Karpas-422 (cell line): ENCODE measurements at regions not wholly inside any gene's neighbourhood (a gene's known extent, or its start where the extent isn't known, plus 50 kb on each side); places are given as distances from the start of the nearest gene placed in this dataset.
"Not testable (repeated sequence)": the region's sequence is repeated elsewhere in the genome, so short reads cannot be mapped to it uniquely, and the experiment has no call there.

Experiments used
- DNase-seq: peaks from one replicate; pipeline ENCODE4 v3.0.0-alpha.2; 2015
- H2AFZ ChIP-seq: fragments of 200-600 bp; sonication (generic); 2 replicates; pipeline ENCODE4 v1.6.1; 2014; ENCODE audit warnings: antibody characterized with exemption, low read length, mixed read lengths
- H3K27ac ChIP-seq: fragments of 200-600 bp; sonication (generic); 2 replicates; pipeline ENCODE4 v1.5.1; 2014; ENCODE audit warnings: mild to moderate bottlenecking, low read length, moderate library complexity
- H3K27me3 ChIP-seq: fragments of 200-600 bp; sonication (generic); 2 replicates; pipeline ENCODE4 v1.6.1; 2014; ENCODE audit warnings: low read length, mixed read lengths
- H3K36me3 ChIP-seq: fragments of 200-600 bp; sonication (generic); 2 replicates; pipeline ENCODE4 v1.6.1; 2014; ENCODE audit warnings: low read length, mixed read lengths; ENCODE audit not compliant: insufficient read depth
- H3K4me1 ChIP-seq: fragments of 200-600 bp; sonication (generic); 2 replicates; pipeline ENCODE4 v1.6.1; 2014; ENCODE audit warnings: mild to moderate bottlenecking, low read length, mixed read lengths
- H3K4me2 ChIP-seq: fragments of 200-600 bp; sonication (generic); 2 replicates; pipeline ENCODE4 v1.6.1; 2014; ENCODE audit warnings: low read length, low read depth, mild to moderate bottlenecking; ENCODE audit not compliant: poor library complexity, severe bottlenecking
- H3K4me3 ChIP-seq: fragments of 200-600 bp; sonication (generic); 2 replicates; pipeline ENCODE4 v1.5.1; 2014; ENCODE audit warnings: mild to moderate bottlenecking, antibody characterized with exemption, low read length, mixed read lengths
- H3K79me2 ChIP-seq: fragments of 200-600 bp; sonication (generic); 2 replicates; pipeline ENCODE4 v1.6.1; 2014; ENCODE audit warnings: mild to moderate bottlenecking, low read length, mixed read lengths
- H3K9ac ChIP-seq: fragments of 200-600 bp; sonication (generic); 2 replicates; pipeline ENCODE4 v1.6.0; 2014; ENCODE audit warnings: low read length
- H3K9me2 ChIP-seq: fragments of 200-600 bp; sonication (generic), shearing (Covaris generic); replicated peaks from 2 replicates; pipeline ENCODE4 v1.6.0; 2014; ENCODE audit warnings: mild to moderate bottlenecking, low read length, moderate library complexity; ENCODE audit not compliant: insufficient read depth
- H3K9me3 ChIP-seq: fragments of 300-700, 200-600 bp; sonication (generic); 2 replicates; pipeline ENCODE4 v1.6.1; 2014; ENCODE audit warnings: low read length, mixed read lengths
- H4K20me1 ChIP-seq: fragments of 200-600 bp; sonication (generic); 2 replicates; pipeline ENCODE4 v1.6.1; 2014; ENCODE audit warnings: mild to moderate bottlenecking, antibody characterized with exemption, low read length, low read depth; ENCODE audit not compliant: insufficient read depth

DNA sequence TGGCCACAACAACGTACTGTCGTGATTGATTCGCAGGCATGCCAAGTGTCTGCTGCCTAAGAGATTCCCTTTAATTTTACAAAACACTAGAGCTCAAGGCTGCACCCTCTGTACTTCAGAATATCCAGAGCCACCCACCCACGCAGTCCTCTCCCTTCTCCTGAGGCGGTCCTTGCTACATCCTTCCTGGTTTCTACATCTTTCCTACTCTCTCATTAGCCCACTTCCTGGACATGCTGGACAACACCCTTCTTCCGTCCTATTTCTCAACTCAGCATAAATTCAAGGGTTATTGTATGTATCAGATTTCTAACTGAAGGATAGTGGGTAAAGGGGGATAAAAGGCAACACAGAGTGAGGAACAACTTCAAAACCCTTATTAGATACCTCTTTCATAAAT lies 148.4 kb upstream of the MAP3K1 start:
- Histone ChIP-seq H2AFZ (no peak overlapping the region), H3K9ac (no peak overlapping the region), H3K36me3 (no peaks in the 10 kb centered on the region), H3K4me1 (peaks cover 63% of the 10 kb centered on the region), H3K9me3 (no peaks in the 10 kb centered on the region), H3K9me2 (no peaks in the 10 kb centered on the region), H3K27ac (no peak overlapping the region; the same call in 1 of the 2 replicates), H3K27me3 (no peaks in the 10 kb centered on the region), H3K79me2 (no peaks in the 10 kb centered on the region), H4K20me1 (no peaks in the 10 kb centered on the region), H3K4me3 (no peak overlapping the region), H3K4me2 (no peak overlapping the region)
- DNase-seq: no peak

DNA sequence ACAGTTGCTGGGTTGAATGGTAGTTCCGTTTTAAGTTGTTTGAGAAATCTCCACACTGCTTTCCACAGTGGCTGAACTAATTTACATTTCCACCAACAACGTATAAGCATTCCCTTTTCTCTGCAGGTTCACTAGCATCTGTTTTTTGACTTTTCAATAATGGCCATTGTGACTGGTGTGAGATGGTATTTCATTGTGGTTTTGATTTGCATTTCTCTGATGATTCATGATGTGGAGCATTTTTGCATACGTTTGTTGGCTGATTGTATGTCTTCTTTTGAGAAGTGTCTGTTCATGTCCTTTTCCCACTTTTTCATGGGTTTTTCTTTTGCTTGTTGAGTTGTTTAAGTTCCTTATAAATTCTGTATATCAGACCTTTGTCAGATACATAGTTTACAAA lies 150.2 kb upstream of the MAP3K1 start:
- H2AFZ ChIP-seq, H3K27me3 ChIP-seq, H3K27ac ChIP-seq, H4K20me1 ChIP-seq, H3K9me2 ChIP-seq, H3K9ac ChIP-seq, H3K79me2 ChIP-seq, H3K4me2 ChIP-seq, H3K36me3 ChIP-seq, H3K4me3 ChIP-seq, H3K9me3 ChIP-seq: not testable (repeated sequence)
- peaks cover 45% of the 10 kb centered on the region for H3K4me1 ChIP-seq
- peak; percentile 52 for DNase-seq

DNA sequence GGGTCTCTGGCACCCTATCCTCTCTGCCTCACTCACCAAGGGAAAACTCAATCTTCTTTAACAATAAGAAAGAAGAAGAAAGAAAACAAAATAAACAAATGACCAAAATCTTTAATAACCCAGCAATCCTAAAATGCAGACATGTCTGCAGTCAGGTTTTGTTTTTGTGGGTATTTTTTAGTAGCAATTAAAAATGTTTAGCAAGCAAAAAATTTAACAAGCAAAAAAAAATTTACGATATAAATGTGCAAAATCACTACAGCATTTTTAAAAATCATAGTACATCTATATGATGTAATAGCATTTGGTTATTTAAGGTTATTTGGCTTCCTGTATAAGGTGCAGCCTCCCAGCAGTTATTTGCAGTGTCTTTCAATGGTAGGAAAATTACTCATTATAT lies 151.3 kb upstream of the MAP3K1 start:
- no peaks in the 10 kb centered on the region for H3K79me2 ChIP-seq
- no peak overlapping the region for H3K4me3 ChIP-seq
- H3K9me2 ChIP-seq: no peaks in the 10 kb centered on the region
- no peak overlapping the region for H3K27ac ChIP-seq
- no peaks in the 10 kb centered on the region for H3K36me3 ChIP-seq
- H4K20me1 ChIP-seq: no peaks in the 10 kb centered on the region
- no peaks in the 10 kb centered on the region for H3K9me3 ChIP-seq
- no peak overlapping the region for H3K9ac ChIP-seq
- DNase-seq: no peak
- no peaks in the 10 kb centered on the region for H3K27me3 ChIP-seq
- H3K4me1 ChIP-seq: peaks cover 34% of the 10 kb centered on the region
- no peak overlapping the region for H3K4me2 ChIP-seq
- H2AFZ ChIP-seq: no peak overlapping the region

DNA sequence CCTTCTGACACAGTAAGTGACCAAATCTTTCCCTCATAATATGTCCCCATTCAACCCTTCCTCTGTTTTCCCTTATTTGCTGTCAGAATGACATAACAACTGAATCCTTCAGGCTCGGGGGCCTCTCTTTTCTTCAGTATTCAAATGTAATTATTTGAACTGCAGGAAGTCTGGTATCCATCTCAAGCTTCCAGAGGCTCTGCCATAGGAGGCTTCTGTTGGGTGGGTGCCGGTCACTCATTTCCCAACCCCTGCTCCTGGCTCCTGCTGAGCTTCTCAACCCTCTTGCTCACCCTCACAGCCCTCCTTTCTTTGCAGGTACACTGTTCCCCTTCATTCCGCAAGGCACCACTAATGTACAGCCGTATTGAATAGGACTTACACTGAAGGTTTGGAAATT lies 151.8 kb upstream of the MAP3K1 start:
- Histone ChIP-seq H3K9me2 (no peaks in the 10 kb centered on the region), H3K4me3 (no peak overlapping the region)

DNA sequence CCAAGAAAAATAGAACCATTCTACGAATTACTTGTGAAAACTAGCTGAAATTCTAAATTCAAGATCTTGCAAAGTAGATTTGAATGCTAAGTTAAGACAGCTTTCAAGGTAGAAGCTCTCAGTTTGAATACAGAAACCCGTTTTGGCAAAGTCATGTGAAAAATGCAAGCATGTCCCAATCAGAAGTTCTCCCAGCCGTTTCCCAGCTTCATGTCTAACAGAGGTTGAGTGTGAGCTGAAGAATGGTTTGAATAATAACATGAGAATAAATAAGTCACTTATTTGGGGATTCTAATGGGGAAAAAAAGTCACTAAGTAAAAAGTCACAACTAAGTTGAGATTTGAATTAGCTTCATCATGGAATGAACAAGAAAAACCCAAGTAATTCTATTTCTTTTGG lies 152.5 kb upstream of the MAP3K1 start:
- Histone ChIP-seq H3K9me2 (no peaks in the 10 kb centered on the region), H3K36me3 (no peaks in the 10 kb centered on the region), H2AFZ (no peak overlapping the region)

More for the DNA sequence above, 151.8 kb upstream of the MAP3K1 start:
- Histone ChIP-seq H3K9me3 (no peaks in the 10 kb centered on the region), H4K20me1 (no peaks in the 10 kb centered on the region), H2AFZ (no peak overlapping the region), H3K79me2 (no peaks in the 10 kb centered on the region), H3K36me3 (no peaks in the 10 kb centered on the region), H3K4me1 (peaks cover 29% of the 10 kb centered on the region), H3K9ac (no peak overlapping the region), H3K4me2 (no peak overlapping the region), H3K27me3 (no peaks in the 10 kb centered on the region), H3K27ac (no peak overlapping the region)
- DNase-seq: no peak

DNA sequence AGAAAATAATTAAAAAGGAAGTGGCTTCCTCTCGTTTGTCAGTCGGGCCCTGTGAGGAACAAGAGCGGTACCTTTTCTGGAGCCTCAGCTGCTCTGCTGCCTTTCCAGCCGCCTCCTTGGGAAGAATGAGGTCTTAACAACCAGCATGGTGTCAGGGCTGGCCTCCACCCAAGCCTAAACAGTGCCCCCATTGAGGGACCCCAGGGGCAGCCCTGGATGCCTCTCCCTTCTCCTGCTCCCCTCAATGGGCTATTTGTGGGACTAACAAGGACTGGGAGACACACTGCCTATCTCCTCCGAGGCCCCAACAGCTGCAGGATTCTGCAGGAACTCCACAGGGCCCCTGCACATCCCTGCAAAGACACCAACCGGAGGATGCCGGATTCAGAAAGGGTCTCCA lies 155.4 kb upstream of the MAP3K1 start:
- Histone ChIP-seq H3K9ac (no peak overlapping the region), H3K36me3 (no peaks in the 10 kb centered on the region), H3K4me1 (peaks cover 10% of the 10 kb centered on the region)

More for the DNA sequence above, 152.5 kb upstream of the MAP3K1 start:
- Histone ChIP-seq H3K9ac (no peak overlapping the region), H3K27ac (no peak overlapping the region), H3K4me1 (peaks cover 23% of the 10 kb centered on the region), H3K4me2 (no peak overlapping the region), H3K27me3 (no peaks in the 10 kb centered on the region), H3K79me2 (no peaks in the 10 kb centered on the region), H3K4me3 (no peak overlapping the region), H4K20me1 (no peaks in the 10 kb centered on the region), H3K9me3 (no peaks in the 10 kb centered on the region)
- no peak for DNase-seq

DNA sequence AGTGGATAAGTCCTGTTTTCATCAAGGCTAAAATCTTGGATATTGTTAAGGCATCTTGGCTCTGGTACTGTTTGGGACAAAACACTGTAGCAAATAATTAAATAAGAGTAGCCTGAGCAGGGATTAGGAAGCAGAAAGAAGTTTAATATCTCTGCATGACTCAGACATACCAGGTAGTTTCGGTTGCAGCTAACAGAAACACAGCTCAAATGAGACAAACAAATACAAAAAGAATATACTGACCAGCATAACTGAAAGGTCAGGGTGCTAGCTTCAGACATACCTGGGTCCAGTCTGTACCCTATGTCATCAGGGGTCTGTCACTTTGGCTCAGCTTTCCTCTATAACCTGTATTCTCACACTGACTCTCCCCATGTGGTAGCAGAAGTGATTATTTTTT lies 156.4 kb upstream of the MAP3K1 start:
- no peak for DNase-seq
- H3K36me3 ChIP-seq: no peaks in the 10 kb centered on the region
- no peak overlapping the region for H3K27ac ChIP-seq
- H3K79me2 ChIP-seq: no peaks in the 10 kb centered on the region
- no peak overlapping the region for H3K9ac ChIP-seq
- H2AFZ ChIP-seq: no peak overlapping the region
- no peak overlapping the region for H3K4me2 ChIP-seq
- H3K9me3 ChIP-seq: no peaks in the 10 kb centered on the region
- H3K9me2 ChIP-seq: no peaks in the 10 kb centered on the region
- H3K27me3 ChIP-seq: no peaks in the 10 kb centered on the region
- no peaks in the 10 kb centered on the region for H4K20me1 ChIP-seq
- H3K4me3 ChIP-seq: no peak overlapping the region
- peaks cover 10% of the 10 kb centered on the region for H3K4me1 ChIP-seq

More for the DNA sequence above, 155.4 kb upstream of the MAP3K1 start:
- H2AFZ ChIP-seq: no peak overlapping the region
- H4K20me1 ChIP-seq: no peaks in the 10 kb centered on the region
- H3K79me2 ChIP-seq: no peaks in the 10 kb centered on the region
- H3K27ac ChIP-seq: no peak overlapping the region
- H3K4me2 ChIP-seq: no peak overlapping the region
- no peaks in the 10 kb centered on the region for H3K27me3 ChIP-seq
- no peaks in the 10 kb centered on the region for H3K9me3 ChIP-seq
- no peak for DNase-seq
- no peak overlapping the region for H3K4me3 ChIP-seq
- no peaks in the 10 kb centered on the region for H3K9me2 ChIP-seq

DNA sequence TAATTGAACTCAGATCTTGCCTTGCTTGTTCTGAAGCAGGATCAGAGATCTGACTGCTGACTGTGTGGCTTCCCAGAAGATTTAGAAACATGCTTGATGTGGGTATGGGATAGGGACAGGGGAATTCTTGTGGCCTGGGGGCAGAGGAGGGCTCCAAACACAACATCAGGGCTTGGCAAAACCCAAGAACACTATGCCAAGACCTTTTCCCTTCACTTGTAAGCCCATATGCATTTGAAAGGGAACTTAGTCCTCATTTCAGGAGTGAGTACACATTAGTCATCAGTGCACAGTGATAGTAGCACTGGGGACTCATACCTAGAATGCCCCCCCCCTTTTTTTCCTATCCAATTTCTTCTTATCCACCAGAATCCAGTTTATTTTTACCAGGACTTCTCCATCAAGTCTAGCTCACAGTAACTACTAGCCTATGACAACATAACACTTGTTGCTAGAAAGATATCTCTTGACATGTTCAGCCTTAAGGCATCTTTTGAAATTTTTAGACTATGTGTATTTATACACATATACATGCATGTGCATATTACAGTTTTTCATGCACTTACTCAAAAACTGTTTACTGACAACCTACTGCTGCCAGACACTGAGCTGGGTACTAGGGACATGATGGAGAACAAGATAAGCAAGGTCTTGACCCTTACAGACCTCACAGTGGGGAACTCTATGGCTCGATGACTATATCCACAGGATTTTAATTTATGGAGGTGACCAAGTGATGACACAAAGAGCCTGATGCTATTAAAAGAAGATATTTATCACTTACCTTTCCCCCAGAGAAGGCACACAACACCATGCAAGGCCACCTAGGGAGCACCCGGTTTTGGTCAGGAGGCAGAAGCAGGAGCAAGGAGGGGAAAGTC lies 158.3 kb upstream of the MAP3K1 start:
- DNase-seq: no peak
- H3K9me2 ChIP-seq: no peaks in the 10 kb centered on the region
- H3K4me2 ChIP-seq: no peak overlapping the region
- H3K27ac ChIP-seq: no peak overlapping the region
- no peaks in the 10 kb centered on the region for H3K79me2 ChIP-seq
- no peak overlapping the region for H2AFZ ChIP-seq
- H4K20me1 ChIP-seq: no peaks in the 10 kb centered on the region
- no peaks in the 10 kb centered on the region for H3K36me3 ChIP-seq
- no peaks in the 10 kb centered on the region for H3K4me1 ChIP-seq
- no peak overlapping the region for H3K4me3 ChIP-seq
- H3K9ac ChIP-seq: no peak overlapping the region
- no peaks in the 10 kb centered on the region for H3K9me3 ChIP-seq
- no peaks in the 10 kb centered on the region for H3K27me3 ChIP-seq
